HEK293 (cell line): ENCODE measurements at regions not wholly inside any gene's neighbourhood (a gene's known extent, or its start where the extent isn't known, plus 50 kb on each side); places are given as distances from the start of the nearest gene placed in this dataset.

ENCODE experiments used
- ZNF133 ChIP-seq: fragments of 450-650 bp; formaldehyde crosslinking; IDR thresholded peaks from 2 replicates; pipeline ENCODE4 v1.5.1; 2016; ENCODE audit warnings: missing biosample characterization, missing genetic modification characterization
- ZNF366 ChIP-seq: fragments of 450-650 bp; formaldehyde crosslinking; conservative IDR thresholded peaks from 2 replicates; pipeline ENCODE4 v1.5.1; 2016; ENCODE audit warnings: missing biosample characterization, missing genetic modification characterization
- ZNF433 ChIP-seq: fragments of 450-650 bp; formaldehyde crosslinking; IDR thresholded peaks from 2 replicates; pipeline ENCODE4 v1.5.1; 2016; ENCODE audit warnings: missing biosample characterization, missing genetic modification characterization, low read depth
- TF ChIP-seq, protein P1 (sequence below): fragments of 450-650 bp; formaldehyde crosslinking; IDR thresholded peaks from 2 replicates; pipeline ENCODE4 v1.5.1; 2016; ENCODE audit warnings: missing biosample characterization, missing genetic modification characterization
- TF ChIP-seq, protein P2 (sequence below): fragments of 450-650 bp; formaldehyde crosslinking; optimal IDR thresholded peaks from 2 replicates; pipeline ENCODE3; 2016; ENCODE audit warnings: missing biosample characterization, mild to moderate bottlenecking, missing genetic modification characterization

DNA sequence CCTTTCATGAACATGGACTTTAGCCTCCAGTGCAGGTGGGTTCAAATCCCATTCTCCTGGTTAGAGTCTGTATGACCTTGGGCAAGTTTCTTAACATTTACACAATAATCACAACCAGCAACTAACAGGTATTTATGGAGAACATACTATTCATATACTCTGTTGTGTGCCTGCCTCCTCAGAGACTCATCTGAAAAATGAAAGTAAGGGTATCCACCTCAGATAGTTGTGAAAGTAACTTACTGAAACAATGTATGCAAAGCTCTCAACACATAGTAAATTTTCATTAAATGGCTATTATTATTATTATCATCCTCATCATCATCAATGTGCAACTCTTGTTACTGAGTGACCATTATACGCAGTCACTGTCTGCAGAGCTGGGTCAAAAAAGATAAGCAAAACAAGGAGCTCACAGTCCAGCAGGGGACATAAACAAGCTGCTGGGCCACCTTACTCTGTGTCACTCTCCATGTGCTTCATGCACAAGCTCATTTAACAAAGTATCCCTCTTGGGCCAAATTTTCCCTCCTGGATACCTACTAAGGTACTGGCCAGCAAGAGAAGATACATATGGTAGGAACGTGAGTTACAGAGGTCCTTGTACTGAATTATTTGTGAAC lies 70.9 kb upstream of the FNDC3A start:
- TF ChIP-seq, protein P1, sequence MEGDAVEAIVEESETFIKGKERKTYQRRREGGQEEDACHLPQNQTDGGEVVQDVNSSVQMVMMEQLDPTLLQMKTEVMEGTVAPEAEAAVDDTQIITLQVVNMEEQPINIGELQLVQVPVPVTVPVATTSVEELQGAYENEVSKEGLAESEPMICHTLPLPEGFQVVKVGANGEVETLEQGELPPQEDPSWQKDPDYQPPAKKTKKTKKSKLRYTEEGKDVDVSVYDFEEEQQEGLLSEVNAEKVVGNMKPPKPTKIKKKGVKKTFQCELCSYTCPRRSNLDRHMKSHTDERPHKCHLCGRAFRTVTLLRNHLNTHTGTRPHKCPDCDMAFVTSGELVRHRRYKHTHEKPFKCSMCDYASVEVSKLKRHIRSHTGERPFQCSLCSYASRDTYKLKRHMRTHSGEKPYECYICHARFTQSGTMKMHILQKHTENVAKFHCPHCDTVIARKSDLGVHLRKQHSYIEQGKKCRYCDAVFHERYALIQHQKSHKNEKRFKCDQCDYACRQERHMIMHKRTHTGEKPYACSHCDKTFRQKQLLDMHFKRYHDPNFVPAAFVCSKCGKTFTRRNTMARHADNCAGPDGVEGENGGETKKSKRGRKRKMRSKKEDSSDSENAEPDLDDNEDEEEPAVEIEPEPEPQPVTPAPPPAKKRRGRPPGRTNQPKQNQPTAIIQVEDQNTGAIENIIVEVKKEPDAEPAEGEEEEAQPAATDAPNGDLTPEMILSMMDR (tag by site-specific recombination): no peak
- TF ChIP-seq ZNF133 (no peak), ZNF366 (tag by site-specific recombination) (no peak), ZNF433 (tag by site-specific recombination) (no peak)
- TF ChIP-seq, protein P2, sequence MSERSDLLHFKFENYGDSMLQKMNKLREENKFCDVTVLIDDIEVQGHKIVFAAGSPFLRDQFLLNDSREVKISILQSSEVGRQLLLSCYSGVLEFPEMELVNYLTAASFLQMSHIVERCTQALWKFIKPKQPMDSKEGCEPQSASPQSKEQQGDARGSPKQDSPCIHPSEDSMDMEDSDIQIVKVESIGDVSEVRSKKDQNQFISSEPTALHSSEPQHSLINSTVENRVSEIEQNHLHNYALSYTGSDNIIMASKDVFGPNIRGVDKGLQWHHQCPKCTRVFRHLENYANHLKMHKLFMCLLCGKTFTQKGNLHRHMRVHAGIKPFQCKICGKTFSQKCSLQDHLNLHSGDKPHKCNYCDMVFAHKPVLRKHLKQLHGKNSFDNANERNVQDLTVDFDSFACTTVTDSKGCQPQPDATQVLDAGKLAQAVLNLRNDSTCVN (tag by site-specific recombination): no peak
